HCEC 1CT (cell line): ENCODE measurements at regions not wholly inside any gene's neighbourhood (a gene's known extent, or its start where the extent isn't known, plus 50 kb on each side); places are given as distances from the start of the nearest gene placed in this dataset.

Experiments used
- DNase-seq: peaks from one replicate; pipeline ENCODE4 v3.0.0-alpha.2; 2017

DNA sequence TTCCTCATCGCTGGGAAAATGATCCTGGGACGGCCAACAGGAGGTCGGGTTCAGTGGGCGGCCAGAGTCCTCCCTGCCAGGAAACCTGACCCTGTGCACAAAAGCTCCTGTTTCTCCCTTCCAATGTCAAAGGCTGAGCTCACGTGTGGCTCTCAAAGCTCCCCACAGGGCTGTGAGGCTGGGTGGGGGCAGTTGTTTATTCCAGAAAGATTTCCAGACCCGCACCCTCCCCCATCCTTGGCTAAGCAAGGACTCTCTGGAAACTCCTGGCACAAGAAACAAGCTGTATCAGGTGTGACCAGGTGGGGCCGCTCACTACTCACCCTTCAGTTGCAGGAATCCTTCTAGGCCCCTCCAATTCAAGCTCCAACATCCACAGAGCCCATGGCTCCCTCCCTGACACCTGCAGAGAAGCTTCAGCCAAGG, 131.9 kb downstream of the SHANK2 start:
- DNase-seq, result no peak

DNA sequence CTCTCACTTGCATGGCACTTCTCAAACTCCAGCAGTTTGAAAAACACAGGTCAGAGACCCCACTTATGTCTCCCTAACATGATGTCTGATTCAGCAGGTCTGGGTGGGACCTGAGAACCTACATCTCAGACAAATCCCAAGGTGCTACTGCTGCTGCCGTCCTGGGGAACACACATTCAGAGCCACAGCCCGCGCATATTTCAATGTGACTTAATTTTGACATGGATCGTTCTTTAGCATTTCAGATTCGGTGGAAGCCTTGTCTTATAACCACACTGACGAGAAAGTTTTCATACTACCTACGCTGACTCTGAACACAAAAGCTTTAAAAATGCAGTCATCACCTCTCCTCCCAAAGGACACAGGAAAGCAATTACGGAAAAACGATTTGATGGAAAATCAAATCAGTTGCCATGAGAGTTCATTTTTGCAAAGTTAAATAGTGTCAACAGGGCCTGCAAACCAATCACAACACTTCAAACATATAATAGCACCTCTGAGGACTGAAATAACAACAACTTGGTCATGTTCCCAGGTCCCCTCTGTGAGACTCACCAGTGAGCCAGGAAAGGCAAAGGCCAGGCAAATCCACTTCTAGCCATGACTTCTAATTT, 132.6 kb downstream of the SHANK2 start:
- DNase-seq, result no peak

DNA sequence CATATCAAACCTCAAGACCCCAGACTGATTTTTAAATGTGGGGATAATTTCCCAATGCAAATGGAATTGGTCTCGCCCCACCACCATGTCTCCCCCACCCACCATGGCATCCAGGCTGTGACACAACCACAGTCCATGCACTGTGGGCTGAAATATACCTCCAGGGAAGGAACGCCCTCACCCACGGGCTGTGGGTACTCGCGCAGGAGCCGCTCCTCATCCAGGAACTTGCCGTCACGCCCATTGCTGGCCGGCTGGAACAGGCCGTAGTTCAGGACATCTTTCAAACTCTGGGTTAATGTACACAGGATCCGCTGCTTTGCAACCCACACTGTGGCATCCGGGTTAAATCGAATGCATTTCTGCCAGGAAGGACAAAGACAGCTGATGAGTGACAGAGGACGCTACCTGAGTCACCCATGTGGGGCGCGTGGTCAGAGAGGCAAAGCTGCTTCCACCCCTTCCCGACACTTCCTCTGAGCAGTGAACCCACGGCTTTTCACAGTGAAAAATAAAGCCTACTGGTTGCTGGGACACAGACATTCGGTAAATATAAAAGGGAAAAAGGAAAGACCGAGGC, 133.6 kb downstream of the SHANK2 start:
- DNase-seq, result no peak

DNA sequence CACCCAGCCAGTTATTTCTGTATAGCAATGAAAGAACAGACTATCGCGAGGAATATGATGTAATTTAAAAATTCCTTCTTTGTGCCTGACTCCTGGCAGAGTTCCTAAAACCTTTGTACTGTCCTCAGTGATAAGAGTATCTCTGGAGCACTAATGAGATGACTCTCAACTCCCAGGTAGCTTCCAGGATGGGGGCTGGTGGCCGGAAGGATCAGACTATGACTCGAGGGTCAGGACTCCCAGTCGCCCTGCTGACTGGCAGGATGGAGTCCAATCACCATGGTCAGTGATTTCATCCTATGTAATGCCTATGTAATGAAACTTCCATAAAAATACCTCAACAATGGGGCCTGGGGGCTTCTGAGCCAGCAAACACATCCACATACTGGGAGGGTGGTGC, 135.1 kb downstream of the SHANK2 start:
- no peak for DNase-seq

DNA sequence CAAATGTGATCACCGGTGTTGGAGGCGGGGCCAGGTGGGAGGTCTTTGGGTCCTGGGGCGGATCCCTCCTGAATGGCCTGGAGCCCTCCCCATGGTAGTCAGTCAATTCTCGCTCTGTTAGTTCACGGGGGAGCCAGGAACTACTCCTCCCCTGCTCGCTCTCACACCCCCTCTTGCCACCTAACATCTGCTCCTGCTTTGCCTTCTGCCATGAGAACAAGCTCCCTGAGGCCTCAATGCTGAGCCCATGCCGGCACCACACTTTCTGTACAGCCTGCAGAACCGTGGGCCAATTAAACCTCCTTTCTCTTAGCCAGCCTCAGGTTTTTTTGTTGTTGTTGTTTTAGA, 135.7 kb downstream of the SHANK2 start:
- no peak for DNase-seq

DNA sequence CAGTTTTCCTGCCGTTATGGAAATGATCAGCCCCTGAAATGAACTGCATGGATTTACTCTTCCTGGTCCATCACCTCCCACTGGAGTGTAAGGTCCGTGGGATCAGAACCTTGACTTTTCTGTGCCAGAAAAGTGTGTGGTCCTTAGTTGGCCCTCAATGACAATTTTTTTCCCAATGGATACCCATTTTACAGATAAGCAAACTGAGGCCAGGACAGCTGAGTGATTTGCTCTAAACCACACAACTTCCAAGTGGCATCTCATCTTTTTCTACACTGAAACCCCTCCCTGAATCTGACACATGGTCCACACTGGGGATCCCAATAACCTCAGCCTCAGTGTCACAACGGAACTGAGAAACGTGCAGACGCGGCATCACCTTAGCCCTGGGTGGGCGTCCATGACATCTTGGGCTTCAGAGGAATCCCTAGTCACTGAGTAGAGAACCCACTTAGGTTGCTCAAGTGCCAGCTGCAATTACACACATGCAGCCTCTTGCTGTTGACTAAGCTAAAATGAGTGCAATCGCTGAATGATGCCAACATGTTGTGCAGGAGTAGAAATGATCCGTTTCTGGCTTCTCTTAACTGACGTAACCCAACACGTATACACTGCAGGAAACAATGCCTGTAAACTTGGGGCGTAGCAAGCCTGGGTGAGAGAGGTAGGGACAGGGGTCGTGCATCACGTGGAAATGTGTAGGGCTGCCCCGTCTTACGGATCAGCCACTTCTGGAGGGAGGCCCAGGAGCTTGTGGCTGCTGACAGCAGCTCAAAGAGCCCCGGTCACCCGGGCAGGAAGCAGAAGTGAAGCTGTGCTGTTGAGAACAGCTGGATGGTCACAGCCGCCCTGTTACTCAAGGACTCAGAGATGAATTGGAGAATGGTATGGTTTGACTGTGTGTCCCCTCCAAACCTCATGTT, 136.3 kb downstream of the SHANK2 start:
- no peak for DNase-seq

DNA sequence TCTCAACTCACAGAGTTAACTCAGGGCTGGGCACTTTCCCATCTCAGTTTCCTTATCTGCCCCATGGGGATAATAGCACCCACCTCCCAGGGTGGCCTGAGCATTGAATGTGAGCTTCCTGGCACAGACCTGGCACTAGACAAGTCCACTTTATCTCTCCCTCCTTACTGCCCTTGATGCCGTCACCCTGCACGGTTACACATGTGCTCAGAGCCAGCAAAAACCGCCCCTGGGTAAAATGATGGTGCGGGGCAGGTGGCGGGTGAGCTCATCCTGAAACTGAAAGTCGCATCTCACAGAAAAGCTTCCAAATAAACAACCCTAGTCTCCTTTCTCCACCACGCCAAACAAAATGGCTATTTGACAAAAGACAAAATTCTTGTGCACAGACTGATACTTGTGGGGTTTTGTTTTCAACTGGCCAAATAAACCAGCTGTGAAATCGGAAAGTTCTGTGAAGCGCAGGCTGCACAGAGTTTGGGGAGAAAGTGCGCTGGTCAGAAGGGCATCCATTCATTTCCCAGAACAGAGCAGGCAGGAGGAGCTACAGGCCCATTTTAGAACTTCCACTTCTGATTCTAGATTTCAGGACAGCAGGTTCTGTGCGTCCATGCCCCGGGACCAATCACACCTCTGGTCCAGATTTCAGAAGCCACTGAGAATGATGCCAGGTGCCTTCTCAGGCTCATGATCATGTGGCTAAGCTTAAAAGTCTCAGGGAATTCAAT, 138.1 kb downstream of the SHANK2 start:
- DNase-seq, result no peak

DNA sequence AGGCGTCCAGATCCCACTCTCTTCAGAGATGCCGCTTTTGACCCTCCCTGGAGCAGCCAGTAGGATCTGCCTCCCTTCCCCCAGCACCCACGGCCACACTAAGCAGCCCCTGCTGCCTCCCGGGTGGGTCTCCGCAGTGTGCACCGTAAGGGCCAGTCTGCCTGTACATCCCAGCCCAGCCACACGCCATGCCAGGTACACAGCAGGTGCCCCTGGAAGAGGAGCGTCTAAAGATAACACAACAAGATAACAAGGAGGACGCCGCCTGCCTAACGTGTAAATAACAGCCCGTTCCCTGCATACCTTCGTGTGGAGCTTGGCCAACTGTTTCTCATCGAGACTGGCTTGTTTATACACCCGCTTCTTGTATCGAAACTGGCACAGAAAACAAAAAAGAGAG, 139.4 kb downstream of the SHANK2 start:
- DNase-seq, result no peak

DNA sequence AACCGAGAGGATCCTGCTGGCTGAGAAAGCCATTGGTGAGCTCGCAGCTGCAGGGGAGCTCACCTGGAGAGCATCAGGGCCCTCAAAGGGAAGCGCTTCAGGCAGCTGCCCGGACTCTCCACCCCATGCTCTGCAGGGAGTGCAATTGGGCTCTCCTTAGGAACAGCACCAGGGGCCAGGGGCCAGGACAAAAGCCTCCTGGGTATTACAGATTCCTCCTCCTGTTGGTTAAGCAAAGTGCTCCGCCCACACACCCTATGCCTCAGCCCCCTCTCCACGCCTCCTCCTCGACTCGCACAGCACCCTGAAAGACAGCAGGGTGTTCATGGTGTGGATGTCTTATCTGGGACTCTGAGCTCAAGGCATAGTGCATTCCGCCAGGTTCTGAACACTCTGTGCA, 139.9 kb downstream of the SHANK2 start:
- DNase-seq, result no peak

DNA sequence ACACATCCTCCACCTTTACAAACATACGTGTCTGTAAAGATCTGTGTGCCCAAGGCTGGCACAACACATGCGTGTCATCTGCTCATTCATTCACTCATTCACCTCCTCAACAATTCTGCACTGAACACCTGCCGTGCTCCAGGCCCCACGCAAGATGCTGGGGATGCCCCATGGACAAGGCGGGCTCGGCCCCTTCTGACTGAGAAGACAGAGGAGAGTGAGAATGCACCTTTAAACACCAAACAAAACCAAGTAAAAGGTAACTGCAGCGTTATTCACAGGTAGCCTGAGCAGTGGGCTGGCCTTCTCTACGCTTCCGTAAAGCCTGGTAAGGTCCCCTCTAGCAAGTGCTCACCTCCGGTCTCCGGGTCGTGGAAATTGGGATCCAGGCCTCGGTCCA, 142.8 kb downstream of the SHANK2 start:
- no peak for DNase-seq

DNA sequence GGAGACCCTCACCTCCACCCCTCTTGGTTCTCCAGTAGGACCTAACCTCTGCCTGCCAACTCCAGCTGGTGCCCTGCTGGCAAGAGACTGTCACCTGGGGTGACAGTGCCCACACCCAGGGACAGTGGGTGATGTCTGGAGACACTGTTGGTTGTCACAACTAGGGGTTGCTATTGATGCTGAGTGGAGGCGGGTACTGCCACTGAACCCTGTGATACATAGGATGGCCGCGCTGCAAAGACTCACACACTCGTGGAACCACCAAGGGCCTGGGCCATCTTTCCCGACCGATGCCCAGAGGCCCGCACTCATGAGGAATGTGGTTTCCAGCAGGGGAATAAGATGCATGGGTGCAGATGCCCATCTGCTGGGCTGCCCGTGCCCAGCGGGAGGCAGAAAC, 143.2 kb downstream of the SHANK2 start:
- no peak for DNase-seq

DNA sequence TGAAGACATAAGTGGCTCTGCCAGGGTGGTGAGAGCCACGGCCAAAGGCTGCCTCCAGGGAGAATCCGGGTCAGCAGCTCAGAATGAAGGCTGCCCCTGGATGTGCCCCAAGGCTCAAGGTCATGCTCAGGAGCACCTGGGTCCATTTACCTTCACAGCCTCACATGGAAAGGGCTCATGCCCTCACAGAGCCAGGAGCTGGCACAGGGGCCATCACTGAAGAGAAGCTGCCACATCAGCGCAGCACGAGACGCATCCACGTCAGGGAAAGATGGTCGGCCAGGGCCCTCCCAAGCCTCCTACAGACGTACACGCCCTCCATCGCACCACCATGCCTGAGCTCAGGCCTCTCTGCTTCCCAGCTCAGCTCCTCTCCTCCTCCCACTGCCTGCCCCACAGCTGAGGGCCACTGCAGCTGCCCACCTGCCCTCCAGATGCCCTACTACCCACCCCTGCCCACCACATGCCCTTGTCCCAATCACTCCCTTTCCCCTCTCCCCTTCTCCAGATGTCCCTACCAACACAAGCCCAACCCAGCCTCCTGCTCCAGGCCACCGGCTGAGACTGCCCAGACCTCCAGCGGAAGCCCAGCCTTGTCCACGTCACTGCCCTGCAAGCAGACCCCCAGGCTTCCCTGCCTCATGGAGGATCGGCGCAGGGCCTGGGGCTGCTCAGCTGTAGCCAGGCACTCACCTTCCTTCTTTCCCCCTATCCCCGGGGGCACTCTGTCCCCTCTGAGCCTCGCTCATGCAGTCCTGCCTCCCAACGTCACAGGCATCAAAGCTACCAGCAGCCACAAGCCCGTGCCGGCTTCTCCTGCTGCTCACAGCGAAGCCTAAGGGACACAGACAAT, 144.1 kb downstream of the SHANK2 start:
- DNase-seq, result no peak

DNA sequence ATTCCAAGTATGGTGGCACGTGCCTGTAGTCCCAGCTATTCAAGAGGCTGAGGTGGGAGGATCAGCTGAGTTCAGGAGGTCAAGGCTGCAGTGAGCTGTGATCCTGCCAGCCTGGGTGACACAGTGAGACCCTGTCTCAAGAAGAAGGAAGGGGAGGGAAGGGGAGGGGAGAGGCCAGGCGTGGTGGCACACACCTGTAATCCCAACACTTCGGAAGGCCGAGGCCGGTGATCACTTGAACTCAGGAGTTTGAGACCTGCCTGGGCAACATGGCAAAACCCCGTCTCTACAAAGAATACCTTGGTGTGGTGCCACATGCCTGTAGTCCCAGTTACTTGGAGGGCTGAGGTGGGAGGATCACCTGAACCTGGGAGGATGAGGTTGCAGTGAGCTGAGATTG, 145.7 kb downstream of the SHANK2 start:
- DNase-seq, result no peak

DNA sequence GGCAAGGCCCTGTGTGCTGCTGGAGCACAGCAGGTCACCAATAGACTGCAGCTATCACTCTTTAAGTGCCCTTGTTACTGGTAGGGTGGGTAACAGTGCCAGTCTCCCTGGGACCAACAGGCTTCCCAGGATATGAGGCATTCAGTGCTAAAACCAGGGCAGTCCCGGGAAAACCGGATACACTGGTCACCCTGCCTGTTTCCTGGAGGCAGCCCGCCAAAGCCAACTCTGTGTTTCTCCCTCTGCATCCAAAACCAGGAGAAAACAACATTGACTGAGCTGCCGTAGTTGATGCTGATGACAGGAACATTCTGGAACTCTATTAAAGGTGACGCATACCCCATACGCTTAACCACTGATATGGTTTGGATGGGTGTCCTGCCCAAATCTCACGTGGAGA, 149.1 kb downstream of the SHANK2 start:
- DNase-seq, result no peak

DNA sequence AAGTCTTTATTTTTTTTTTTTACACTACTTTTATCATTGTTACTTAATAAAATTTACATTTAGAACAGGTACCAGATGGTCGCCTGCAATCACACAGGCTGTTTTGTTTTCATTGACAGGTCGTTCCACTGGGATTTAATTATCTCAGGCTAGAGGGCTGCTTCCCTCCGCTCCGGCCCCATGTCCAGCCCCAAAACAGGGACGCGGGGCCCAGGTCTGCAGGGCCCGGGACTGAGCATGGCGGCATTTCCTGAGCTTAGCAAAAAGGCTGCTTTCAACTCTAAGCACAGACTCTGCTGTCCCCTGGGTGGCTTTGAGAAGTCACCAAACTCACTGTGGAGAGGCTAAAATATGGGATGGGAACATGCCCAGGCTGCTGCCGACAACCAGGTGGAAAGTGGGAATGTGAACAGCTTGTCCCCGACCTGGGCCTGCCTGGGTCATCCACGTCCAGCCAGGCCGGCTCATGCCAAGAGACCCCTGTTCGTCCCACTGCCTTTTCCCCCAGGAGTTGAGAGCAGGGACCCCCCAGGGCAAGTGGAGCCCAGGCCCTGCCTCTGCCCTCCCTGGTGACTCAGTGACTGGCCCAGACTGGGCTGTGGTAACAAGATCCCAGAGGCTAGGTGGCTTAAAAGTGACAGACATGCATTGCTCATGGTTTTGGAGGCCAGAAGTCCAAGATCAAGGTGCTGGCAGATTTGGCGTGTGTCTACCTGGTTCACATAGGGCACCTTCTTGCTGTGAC, 150.0 kb downstream of the SHANK2 start:
- DNase-seq, result no peak

DNA sequence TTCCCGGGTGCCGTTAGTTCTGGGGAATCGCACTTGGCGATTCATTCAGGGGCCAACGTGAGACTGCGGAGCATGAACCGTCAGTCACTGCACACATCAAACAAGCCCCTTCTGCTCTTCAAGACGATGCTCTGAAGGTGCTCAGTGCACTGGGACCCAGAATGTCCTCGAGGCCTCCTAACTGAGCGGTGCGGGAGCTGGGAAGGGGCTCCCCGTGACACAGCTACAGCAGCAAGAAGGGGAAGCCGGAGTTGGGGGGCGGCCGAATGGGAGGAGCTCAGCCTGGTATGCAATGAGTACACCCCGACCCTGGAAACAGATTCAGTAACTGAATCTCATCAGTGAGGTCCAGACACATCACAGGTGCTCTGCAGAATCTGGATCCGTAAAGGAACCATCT, 150.8 kb downstream of the SHANK2 start:
- no peak for DNase-seq

DNA sequence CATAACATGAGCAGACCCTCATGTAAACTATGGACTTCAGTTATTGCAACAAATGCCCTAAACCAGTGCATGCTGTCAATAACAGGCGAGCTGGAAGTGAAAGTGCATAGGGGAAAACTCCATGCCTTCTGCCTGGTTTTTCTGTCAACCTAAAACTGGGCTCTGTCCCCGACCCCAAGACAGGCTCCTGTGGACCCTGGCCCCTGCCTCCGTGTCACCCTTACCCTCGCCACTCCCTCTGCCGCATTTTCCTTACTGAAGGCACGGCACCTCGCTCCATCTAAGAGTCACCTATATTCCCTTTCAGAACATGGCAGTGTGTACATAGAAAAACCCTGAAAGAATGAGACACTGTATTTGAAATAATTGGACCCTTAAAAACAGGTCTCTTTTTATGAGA, 151.3 kb downstream of the SHANK2 start:
- DNase-seq, result no peak

DNA sequence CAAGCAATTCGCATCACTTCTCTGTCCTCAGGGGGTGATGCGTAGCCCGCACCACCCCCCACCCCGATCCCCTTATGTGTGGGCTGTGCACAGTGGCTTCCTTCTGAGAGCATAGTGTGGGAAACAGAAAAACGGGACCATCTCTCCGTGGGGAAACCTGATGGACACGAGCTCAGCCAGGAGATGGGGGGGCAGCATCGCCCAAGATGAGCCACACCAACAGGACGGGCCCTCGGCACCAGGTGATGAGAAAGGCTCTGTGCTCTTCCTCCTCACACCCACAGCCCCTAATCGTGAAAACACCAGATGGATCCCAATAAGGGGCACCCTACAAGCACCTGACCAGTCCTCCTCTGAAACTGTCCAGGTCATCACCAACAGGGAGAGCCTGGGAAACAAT, 153.6 kb downstream of the SHANK2 start:
- DNase-seq, result no peak

DNA sequence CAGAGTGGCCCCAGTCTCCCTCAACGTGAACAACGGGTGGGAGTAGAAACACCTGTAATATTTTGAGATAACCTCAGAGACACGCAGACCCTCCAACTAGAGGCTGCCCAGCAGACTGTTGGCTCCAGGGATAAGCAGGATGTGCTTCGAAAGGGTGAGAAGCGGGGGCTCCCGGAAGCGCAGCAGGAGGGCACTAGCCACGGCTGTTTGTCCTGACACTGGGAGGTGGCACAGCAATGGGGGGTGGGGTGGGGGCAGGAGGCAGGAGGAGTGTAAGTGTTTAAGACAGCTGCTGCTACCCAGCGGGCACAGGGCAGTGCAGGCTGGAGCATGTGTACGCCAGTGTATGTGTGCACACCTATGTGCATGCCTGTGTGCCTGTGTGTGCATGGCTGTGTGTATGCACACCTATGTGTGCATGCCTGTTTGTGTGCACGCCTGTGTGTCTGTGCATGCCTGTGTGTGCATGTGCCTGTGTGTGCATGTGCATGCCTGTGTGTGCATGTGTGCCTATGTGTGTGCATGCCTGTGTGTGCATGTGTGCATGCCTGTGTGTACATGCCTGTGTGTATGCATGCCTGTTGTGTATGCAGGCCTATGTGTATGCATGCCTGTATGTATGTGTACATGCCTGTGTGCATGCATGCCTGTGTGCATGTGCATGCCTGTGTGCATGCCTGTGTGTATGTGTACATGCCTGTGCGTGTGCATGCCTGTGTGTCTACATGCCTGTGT, 154.7 kb downstream of the SHANK2 start:
- DNase-seq, result no peak

DNA sequence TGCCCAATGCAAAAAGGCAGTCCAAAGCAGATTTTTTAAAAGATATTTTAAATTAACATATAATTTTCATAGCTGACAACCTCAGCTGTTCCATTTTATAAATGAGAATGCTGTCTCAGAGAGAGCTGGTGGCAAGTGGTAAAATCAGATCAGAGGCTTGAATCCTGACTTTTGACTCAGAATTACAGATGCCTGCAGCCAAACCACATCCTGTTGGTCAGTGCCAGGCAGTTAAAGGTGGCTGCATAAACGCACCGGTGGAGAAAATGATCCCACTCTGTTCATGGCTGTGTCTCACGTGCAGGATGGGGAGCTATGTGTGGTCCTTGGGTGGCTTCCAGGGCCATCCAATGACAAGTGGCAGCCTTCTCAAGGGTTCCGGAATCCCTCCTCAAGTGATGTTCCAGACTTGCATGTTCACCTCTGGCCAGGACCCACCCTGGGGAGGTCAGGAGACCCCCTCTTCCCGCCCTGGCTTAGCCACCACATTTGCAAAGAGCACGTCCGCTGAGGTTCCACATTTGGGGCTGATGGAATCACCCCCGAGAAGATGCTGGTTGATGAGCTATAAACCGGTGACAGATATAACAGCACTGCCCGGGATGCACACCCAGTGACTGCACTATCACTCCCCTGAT, 155.5 kb downstream of the SHANK2 start:
- DNase-seq, result peak; percentile 17
